IPS-20b (cell line): ENCODE measurements at regions not wholly inside any gene's neighbourhood (a gene's known extent, or its start where the extent isn't known, plus 50 kb on each side); places are given as distances from the start of the nearest gene placed in this dataset.
"Not testable (repeated sequence)": the region's sequence is repeated elsewhere in the genome, so short reads cannot be mapped to it uniquely, and the experiment has no call there.

ENCODE experiments used
- H3K27ac ChIP-seq: one replicate; pipeline ENCODE4 v1.5.1; 2013; ENCODE audit warnings: low read length
- H3K27me3 ChIP-seq: 2 replicates; pipeline ENCODE4 v1.6.1; 2013; ENCODE audit warnings: mild to moderate bottlenecking, low read length, inconsistent platforms; ENCODE audit not compliant: insufficient read depth
- H3K36me3 ChIP-seq: 2 replicates; pipeline ENCODE4 v1.6.1; 2013; ENCODE audit warnings: low read depth, mild to moderate bottlenecking, inconsistent platforms, low read length, moderate library complexity; ENCODE audit not compliant: insufficient read depth
- H3K4me1 ChIP-seq: 2 replicates; pipeline ENCODE4 v1.6.1; 2013; ENCODE audit warnings: mild to moderate bottlenecking, control low read depth, inconsistent platforms, low read length, moderate library complexity; ENCODE audit not compliant: insufficient read depth
- H3K4me3 ChIP-seq: 2 replicates; pipeline ENCODE4 v1.5.1; 2013; ENCODE audit warnings: mild to moderate bottlenecking, low read length, inconsistent platforms
- H3K9ac ChIP-seq: 2 replicates; pipeline ENCODE4 v1.6.1; 2013; ENCODE audit warnings: low read depth, mild to moderate bottlenecking, inconsistent platforms, low read length, moderate library complexity
- H3K9me3 ChIP-seq: 2 replicates; pipeline ENCODE4 v1.6.1; 2013; ENCODE audit warnings: mild to moderate bottlenecking, low read depth, low read length, inconsistent platforms; ENCODE audit not compliant: insufficient read depth

GRCh38 chr18:68219274-68219673 lies 495.6 kb downstream of the TMX3 start:
- Histone ChIP-seq H3K27me3 (no peaks in the 10 kb centered on the region), H3K9me3 (no peaks in the 10 kb centered on the region), H3K9ac (no peak overlapping the region), H3K4me1 (peaks cover 13% of the 10 kb centered on the region; the same call in 1 of the 2 replicates), H3K36me3 (no peaks in the 10 kb centered on the region), H3K27ac (no peak overlapping the region), H3K4me3 (no peak overlapping the region)

- Histone ChIP-seq H3K4me3 (no peak overlapping the region), H3K9me3 (no peaks in the 10 kb centered on the region), H3K27me3 (no peaks in the 10 kb centered on the region), H3K36me3 (no peaks in the 10 kb centered on the region), H3K27ac (no peak overlapping the region), H3K4me1 (peaks cover 2% of the 10 kb centered on the region; the same call in 1 of the 2 replicates), H3K9ac (no peak overlapping the region)
Observed at GRCh38 chr18:68215931-68216330, 499.0 kb downstream of the TMX3 start.

- H3K27me3 ChIP-seq: no peaks in the 10 kb centered on the region
- no peaks in the 10 kb centered on the region; the same call in 1 of the 2 replicates for H3K4me1 ChIP-seq
- no peaks in the 10 kb centered on the region for H3K9me3 ChIP-seq
- H3K27ac ChIP-seq: no peak overlapping the region
- no peak overlapping the region for H3K9ac ChIP-seq
- no peak overlapping the region for H3K4me3 ChIP-seq
- H3K36me3 ChIP-seq: no peaks in the 10 kb centered on the region
Observed at GRCh38 chr18:68186039-68186438, 528.9 kb downstream of the TMX3 start.

GRCh38 chr18:68181956-68182355 lies 533.0 kb downstream of the TMX3 start:
- no peak overlapping the region for H3K4me3 ChIP-seq
- no peaks in the 10 kb centered on the region for H3K27me3 ChIP-seq
- H3K9ac ChIP-seq: no peak overlapping the region
- no peaks in the 10 kb centered on the region for H3K36me3 ChIP-seq
- no peak overlapping the region for H3K27ac ChIP-seq
- no peaks in the 10 kb centered on the region; the same call in 1 of the 2 replicates for H3K4me1 ChIP-seq
- H3K9me3 ChIP-seq: no peaks in the 10 kb centered on the region

DNA sequence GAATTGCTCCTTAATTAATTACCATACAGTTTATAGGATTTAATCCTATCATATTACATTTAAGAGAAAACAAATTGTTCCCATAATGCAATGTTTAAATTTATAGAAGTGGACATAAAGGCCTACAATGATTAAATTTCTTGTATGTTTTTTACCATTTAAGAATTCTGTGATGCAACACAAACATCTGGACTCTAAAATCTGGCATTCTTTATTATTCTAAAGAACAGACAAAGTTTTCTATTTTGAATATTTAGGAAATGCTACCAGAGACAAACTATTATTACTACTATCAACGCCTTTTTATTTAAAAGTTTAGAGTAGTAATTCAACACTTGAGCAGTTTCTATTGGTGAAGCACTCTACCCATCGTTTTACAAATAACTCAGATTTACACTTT lies 535.1 kb downstream of the TMX3 start:
- Histone ChIP-seq H3K9ac (no peak overlapping the region), H3K27me3 (no peaks in the 10 kb centered on the region), H3K27ac (no peak overlapping the region), H3K4me1 (no peaks in the 10 kb centered on the region; the same call in 1 of the 2 replicates), H3K9me3 (no peaks in the 10 kb centered on the region), H3K36me3 (no peaks in the 10 kb centered on the region), H3K4me3 (no peak overlapping the region)

- no peak overlapping the region for H3K27ac ChIP-seq
- no peaks in the 10 kb centered on the region; the same call in none of the 2 replicates for H3K4me1 ChIP-seq
- H3K9me3 ChIP-seq: no peaks in the 10 kb centered on the region
- no peak overlapping the region for H3K4me3 ChIP-seq
- H3K36me3 ChIP-seq: no peaks in the 10 kb centered on the region
- no peaks in the 10 kb centered on the region for H3K27me3 ChIP-seq
- H3K9ac ChIP-seq: no peak overlapping the region
Observed at GRCh38 chr18:68178921-68179320, 536.0 kb downstream of the TMX3 start.

GRCh38 chr18:68177807-68178702 lies 536.9 kb downstream of the TMX3 start:
- Histone ChIP-seq H3K27ac (no peak overlapping the region), H3K9me3 (no peaks in the 10 kb centered on the region), H3K36me3 (no peaks in the 10 kb centered on the region), H3K27me3 (no peaks in the 10 kb centered on the region), H3K4me3 (no peak overlapping the region), H3K9ac (no peak overlapping the region), H3K4me1 (no peaks in the 10 kb centered on the region; the same call in none of the 2 replicates)

DNA sequence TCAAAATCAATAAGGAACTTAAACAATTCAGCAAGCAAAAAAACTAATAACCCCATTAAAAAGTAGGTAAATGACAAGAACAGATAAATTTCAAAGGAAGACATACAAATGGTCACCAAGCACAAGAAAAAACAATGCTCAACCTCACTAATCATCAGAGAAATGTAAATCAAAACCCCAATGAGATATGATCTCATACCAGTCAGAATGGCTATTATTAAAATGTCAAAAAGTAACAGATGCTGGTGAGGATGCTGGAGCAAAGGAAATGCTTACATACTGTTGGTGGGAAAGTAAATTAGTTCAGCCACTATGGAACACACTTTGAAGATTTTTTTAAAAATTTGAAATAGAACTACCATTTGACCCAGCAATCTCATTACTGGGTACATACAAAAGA lies 538.0 kb downstream of the TMX3 start:
- H3K4me3 ChIP-seq: no peak overlapping the region
- no peaks in the 10 kb centered on the region for H3K27me3 ChIP-seq
- no peaks in the 10 kb centered on the region for H3K36me3 ChIP-seq
- no peaks in the 10 kb centered on the region for H3K9me3 ChIP-seq
- H3K4me1 ChIP-seq: no peaks in the 10 kb centered on the region; the same call in none of the 2 replicates
- no peak overlapping the region for H3K27ac ChIP-seq
- no peak overlapping the region for H3K9ac ChIP-seq

GRCh38 chr18:68172842-68173549 lies 541.9 kb downstream of the TMX3 start:
- Histone ChIP-seq H3K9me3 (no peaks in the 10 kb centered on the region), H3K36me3 (no peaks in the 10 kb centered on the region), H3K4me1 (no peaks in the 10 kb centered on the region; the same call in 1 of the 2 replicates), H3K9ac (no peak overlapping the region), H3K27ac (no peak overlapping the region), H3K27me3 (no peaks in the 10 kb centered on the region), H3K4me3 (no peak overlapping the region)

DNA sequence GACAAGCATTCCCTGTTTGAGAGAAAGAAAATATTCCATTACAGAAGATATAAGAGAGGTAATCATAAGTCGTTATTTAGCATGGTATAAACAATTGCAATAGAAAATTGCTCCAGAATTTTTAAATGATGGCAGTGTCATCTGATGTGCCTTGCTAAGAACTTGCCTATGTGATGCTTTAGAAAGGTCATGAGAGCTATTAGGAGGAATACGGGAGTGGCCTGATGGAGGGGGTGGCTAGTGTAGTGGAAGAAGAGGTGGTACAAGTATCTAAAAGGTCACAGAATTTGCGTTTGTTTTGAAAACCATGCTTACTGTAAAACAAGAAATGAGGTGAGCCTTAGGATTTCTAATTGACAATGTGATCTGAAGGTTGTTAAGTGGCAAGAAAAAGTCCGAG lies 550.0 kb downstream of the TMX3 start:
- Histone ChIP-seq H3K9me3 (no peaks in the 10 kb centered on the region), H3K9ac (no peak overlapping the region), H3K36me3 (no peaks in the 10 kb centered on the region), H3K27ac (no peak overlapping the region), H3K27me3 (no peaks in the 10 kb centered on the region), H3K4me3 (no peak overlapping the region), H3K4me1 (no peaks in the 10 kb centered on the region)

GRCh38 chr18:68153821-68154220 lies 561.1 kb downstream of the TMX3 start:
- not testable (repeated sequence) for H3K36me3 ChIP-seq, H3K4me3 ChIP-seq, H3K9me3 ChIP-seq, H3K4me1 ChIP-seq, H3K9ac ChIP-seq, H3K27me3 ChIP-seq, H3K27ac ChIP-seq

- Histone ChIP-seq H3K27me3 (no peaks in the 10 kb centered on the region), H3K4me1 (no peaks in the 10 kb centered on the region), H3K27ac (no peak overlapping the region), H3K9ac (no peak overlapping the region), H3K9me3 (no peaks in the 10 kb centered on the region; the same call in 1 of the 2 replicates), H3K36me3 (no peaks in the 10 kb centered on the region), H3K4me3 (no peak overlapping the region)
Observed at GRCh38 chr18:68152770-68153169, 562.1 kb downstream of the TMX3 start.
